Endothelial cell of umbilical vein (primary cell): ENCODE measurements at regions not wholly inside any gene's neighbourhood (a gene's known extent, or its start where the extent isn't known, plus 50 kb on each side); places are given as distances from the start of the nearest gene placed in this dataset.

Experiments used
- BruUV-seq: library from RNA; stranded (reverse); fragments of 400-500 nt; replicated peaks from 2 replicates; lab custom pipeline; 2021; lab: Mats Ljungman, UMichigan
- CTCF ChIA-PET: fragments of 300-600, 350-600 bp; sonication (Branson Sonifier 250); formaldehyde crosslinking; loops from one replicate; lab custom pipeline; 2021; ENCODE audit warnings: antibody characterized with exemption, inconsistent platforms; lab: Charles Lee
- POLR2A ChIA-PET: fragments of 300-600, 350-600 bp; sonication (Branson Sonifier 250); formaldehyde crosslinking; loops from one replicate; lab custom pipeline; 2021; ENCODE audit warnings: antibody characterized with exemption, inconsistent platforms; lab: Charles Lee
- DNase-seq: peaks from one replicate; pipeline ENCODE4 v3.0.0-alpha.2; 2011; ENCODE audit warnings: low read depth, low spot score
- FAIRE-seq: peaks from 2 replicates; lab custom pipeline; 2011; peaks lifted over from hg19 to GRCh38; lab: Jason Lieb, UNC
- H2AFZ ChIP-seq: 2 replicates; pipeline ENCODE4 v1.6.0; 2012; ENCODE audit warnings: low read depth, low read length, control low read depth, inconsistent platforms
- H3K27ac ChIP-seq: 2 replicates; pipeline ENCODE4 v1.5.1; 2011; ENCODE audit warnings: low read depth, mild to moderate bottlenecking, control low read depth, low read length, moderate library complexity; ENCODE audit not compliant: insufficient read depth
- H3K27me3 ChIP-seq, 2 experiments: 2 replicates each; pipeline versions ENCODE4 v1.6.0 to v1.6.1; 2011; ENCODE audit warnings: low read length in 2 of 2, mixed read lengths in 1 of 2; ENCODE audit not compliant: control insufficient read depth in 2 of 2, insufficient read depth in 2 of 2
- H3K36me3 ChIP-seq, 2 experiments: 2 replicates in 1 of 2; 3 replicates in 1 of 2; pipeline ENCODE4 v1.5.1; 2011; ENCODE audit warnings: low read length in 2 of 2, mild to moderate bottlenecking in 1 of 2, moderate library complexity in 1 of 2; ENCODE audit not compliant: control insufficient read depth in 2 of 2, insufficient read depth in 2 of 2; ENCODE audit errors: extremely low read depth in 1 of 2
- H3K4me1 ChIP-seq: 3 replicates; pipeline ENCODE4 v1.5.1; 2011; ENCODE audit warnings: mild to moderate bottlenecking, low read length; ENCODE audit not compliant: control insufficient read depth, insufficient read depth; ENCODE audit errors: extremely low read depth
- H3K4me2 ChIP-seq: 2 replicates; pipeline ENCODE4 v1.6.1; 2011; ENCODE audit warnings: low read length, control low read depth, mixed read lengths; ENCODE audit not compliant: insufficient read depth
- H3K4me3 ChIP-seq, 3 experiments: fragments of 200-600 bp in 1 of 3; sonication (generic), shearing (Covaris generic) in 1 of 3; replicated peaks in 1 of 3; 2 replicates each; pipeline ENCODE4 v1.5.1; 2011 to 2016; ENCODE audit warnings: control low read depth in 3 of 3, low read length in 3 of 3, mild to moderate bottlenecking in 2 of 3, inconsistent platforms in 1 of 3, low read depth in 1 of 3, moderate library complexity in 1 of 3; ENCODE audit not compliant: insufficient read depth in 1 of 3
- H3K79me2 ChIP-seq: 2 replicates; pipeline ENCODE4 v1.6.0; 2012; ENCODE audit warnings: low read length, inconsistent platforms; ENCODE audit not compliant: control insufficient read depth, insufficient read depth
- H3K9ac ChIP-seq: replicated peaks from 2 replicates; pipeline ENCODE3; 2011; ENCODE audit warnings: low read length, control low read depth; ENCODE audit not compliant: insufficient read depth; ENCODE audit errors: extremely low read depth
- H3K9me1 ChIP-seq: replicated peaks from 3 replicates; pipeline ENCODE4 v1.6.0; 2011; ENCODE audit warnings: mild to moderate bottlenecking, low read length; ENCODE audit not compliant: control insufficient read depth, insufficient read depth; ENCODE audit errors: extremely low read depth
- H3K9me3 ChIP-seq: replicated peaks from 2 replicates; pipeline ENCODE4 v1.5.1; 2012; ENCODE audit warnings: low read length, inconsistent platforms; ENCODE audit not compliant: control insufficient read depth, insufficient read depth
- H4K20me1 ChIP-seq: replicated peaks from 2 replicates; pipeline ENCODE3; 2011; ENCODE audit warnings: mild to moderate bottlenecking, low read length; ENCODE audit not compliant: control insufficient read depth, insufficient read depth; ENCODE audit errors: extremely low read depth
- CTCF ChIP-seq, 2 donors: IDR thresholded peaks; 1 replicate in 1 of 2; 2 replicates in 1 of 2; pipeline ENCODE4 v1.5.1; 2011; ENCODE audit warnings: low read length in 2 of 2, mild to moderate bottlenecking in 2 of 2, moderate library complexity in 2 of 2, control low read depth in 1 of 2, inconsistent platforms in 1 of 2, low read depth in 1 of 2; ENCODE audit not compliant: insufficient read depth in 1 of 2; ENCODE audit errors: extremely low read depth in 1 of 2
- EZH2 ChIP-seq: IDR thresholded peaks from 2 replicates; pipeline ENCODE4 v1.6.1; 2012; ENCODE audit warnings: borderline replicate concordance, low read depth, mild to moderate bottlenecking, moderate library complexity, low read length, inconsistent platforms; ENCODE audit not compliant: severe bottlenecking
- FOS ChIP-seq: IDR thresholded peaks from 2 replicates; pipeline ENCODE4 v1.6.1; 2011; ENCODE audit warnings: mild to moderate bottlenecking, low read length, moderate library complexity, borderline replicate concordance; ENCODE audit not compliant: insufficient read depth
- GATA2 ChIP-seq: IDR thresholded peaks from 2 replicates; pipeline ENCODE4 v1.7.0; 2011; ENCODE audit warnings: low read depth, mild to moderate bottlenecking, moderate library complexity, mixed read lengths, low read length; ENCODE audit not compliant: insufficient read length, insufficient read depth
- JUN ChIP-seq: IDR thresholded peaks from 2 replicates; pipeline ENCODE4 v1.6.1; 2011; ENCODE audit warnings: borderline replicate concordance, low read depth; ENCODE audit not compliant: insufficient read length, insufficient read depth
- MYC ChIP-seq: IDR thresholded peaks from one replicate; pipeline ENCODE4 v1.6.1; 2011; ENCODE audit warnings: mild to moderate bottlenecking, low read depth, low read length
- POLR2A ChIP-seq: IDR thresholded peaks from 2 replicates; pipeline ENCODE4 v1.6.1; 2012; ENCODE audit warnings: low read depth, mild to moderate bottlenecking, control low read depth, low read length
- POLR2AphosphoS5 ChIP-seq: IDR thresholded peaks from 2 replicates; pipeline ENCODE4 v1.6.1; 2012; ENCODE audit warnings: low read depth, mild to moderate bottlenecking, control low read depth, low read length, moderate library complexity; ENCODE audit not compliant: insufficient read depth
- dilution Hi-C: fragments of 300-500 bp; cut with MboI; formaldehyde crosslinking; loops from one replicate; pipeline ENCODE4 v1.15.0; 2019; ENCODE audit warnings: low sequenced_read_pairs; ENCODE audit not compliant: extremely low pct_ligation_motif_present
- intact Hi-C: fragments of 100-400 bp; cut with micrococcal nuclease; formaldehyde crosslinking; loops from one replicate; pipeline ENCODE4 v1.10.0; 2022
- TF ChIP-seq, protein P1 (sequence below): IDR thresholded peaks from 2 replicates; pipeline ENCODE4 v1.6.1; 2011; ENCODE audit not compliant: insufficient read depth, insufficient read length

GRCh38 chr1:168982778-168983177 is 123.7 kb upstream of the ATP1B1 start:
- Histone ChIP-seq H3K4me2 (no peak overlapping the region), H2AFZ (no peak overlapping the region), H3K36me3 (no peaks in the 10 kb centered on the region), H3K4me1 (no peaks in the 10 kb centered on the region), H3K4me3 (no peak overlapping the region), H3K27me3 (no peaks in the 10 kb centered on the region), H3K9me1 (no peaks in the 10 kb centered on the region), H4K20me1 (no peaks in the 10 kb centered on the region), H3K27ac (no peak overlapping the region), H3K9ac (no peak overlapping the region), H3K9me3 (no peaks in the 10 kb centered on the region), H3K79me2 (no peaks in the 10 kb centered on the region)
- no TSS peak for BruUV-seq
- no peak for TF ChIP-seq EZH2
- ChIA-PET CTCF (no interaction called here), POLR2A (no interaction called here)
- DNase-seq (no peak), FAIRE-seq (no peak)
- dilution Hi-C loops (no loop called here), intact Hi-C loops (loop anchor here (10.0 kb wide), 1 partner anchor 348 kb away; no protein-coding TSS in a partner anchor)

- intact Hi-C loops: loop anchor here (10.0 kb wide), 1 partner anchor 353 kb away; no protein-coding TSS in a partner anchor
- Histone ChIP-seq H3K27me3 (no peaks in the 10 kb centered on the region), H3K36me3 (no peaks in the 10 kb centered on the region), H3K9me1 (no peaks in the 10 kb centered on the region), H3K9ac (no peak overlapping the region), H3K4me1 (no peaks in the 10 kb centered on the region), H3K27ac (no peak overlapping the region), H3K4me3 (no peak overlapping the region), H3K4me2 (no peak overlapping the region), H2AFZ (no peak overlapping the region), H3K9me3 (no peaks in the 10 kb centered on the region), H3K79me2 (no peaks in the 10 kb centered on the region), H4K20me1 (no peaks in the 10 kb centered on the region)
- no peak for DNase-seq
- FAIRE-seq: no peak
- dilution Hi-C loops: no loop called here
- TF ChIP-seq CTCF (IDR thresholded peaks at IDR 0.05; ENCODE audit: extremely low read depth in 1 of 2, insufficient read depth in 1 of 2, low read depth in 1 of 2, low read length in 2 of 2): no peak
- TF ChIP-seq, protein P1, sequence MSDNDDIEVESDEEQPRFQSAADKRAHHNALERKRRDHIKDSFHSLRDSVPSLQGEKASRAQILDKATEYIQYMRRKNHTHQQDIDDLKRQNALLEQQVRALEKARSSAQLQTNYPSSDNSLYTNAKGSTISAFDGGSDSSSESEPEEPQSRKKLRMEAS: no peak
- TF ChIP-seq POLR2AphosphoS5: no peak
- TF ChIP-seq MYC: no peak
- TF ChIP-seq POLR2A: no peak
- TF ChIP-seq JUN: no peak
- no peak for TF ChIP-seq GATA2
- TF ChIP-seq FOS: no peak
- TF ChIP-seq EZH2: no peak
- CTCF ChIA-PET: interaction anchor here (1.0 to 1.7 kb wide), 2 partner anchors 361 to 384 kb away, joined by 3 to 4 read pairs; no protein-coding TSS in a partner anchor
- BruUV-seq: no TSS peak
- POLR2A ChIA-PET: no interaction called here
Measured at GRCh38 chr1:168987330-168987729, 119.2 kb upstream of the ATP1B1 start.
